Peyer's patch (tissue), 4 donors: ENCODE measurements at regions not wholly inside any gene's neighbourhood (a gene's known extent, or its start where the extent isn't known, plus 50 kb on each side); places are given as distances from the start of the nearest gene placed in this dataset.
"Not testable (repeated sequence)": the region's sequence is repeated elsewhere in the genome, so short reads cannot be mapped to it uniquely, and the experiment has no call there.

Experiments used
- DNase-seq, 3 donors: peaks; one replicate each; pipeline ENCODE4 v3.0.0-alpha.2; 2017 to 2019
- H3K27ac ChIP-seq, 4 donors: fragments of 200-600 bp; sonication (generic); one replicate each; pipeline ENCODE4 v1.5.1; 2016 to 2019
- H3K27me3 ChIP-seq, 2 donors: fragments of 200-600 bp; sonication (generic); one replicate each; pipeline ENCODE4 v1.5.1; 2019
- H3K36me3 ChIP-seq, 3 donors: fragments of 200-600 bp; sonication (generic); one replicate each; pipeline ENCODE4 v1.5.1; 2016 to 2019
- H3K4me1 ChIP-seq, 4 donors: fragments of 200-600 bp; sonication (generic); one replicate each; pipeline ENCODE4 v1.5.1; 2016 to 2019
- H3K4me3 ChIP-seq, 4 donors: fragments of 200-600 bp; sonication (generic); 1 replicate in 3 of 4; 2 replicates in 1 of 4; pipeline ENCODE4 v1.5.1; 2016 to 2019; ENCODE audit warnings: mild to moderate bottlenecking in 1 of 4
- H3K9me3 ChIP-seq, 4 donors: fragments of 200-600 bp; sonication (generic); one replicate each; pipeline ENCODE4 v1.5.1; 2016 to 2019; ENCODE audit warnings: mild to moderate bottlenecking in 1 of 4
- POLR2A ChIP-seq, 2 donors: fragments of 450-650 bp; IDR thresholded peaks; one replicate each; pipeline ENCODE4 v1.5.1; 2017; ENCODE audit warnings: antibody characterized with exemption in 2 of 2, mild to moderate bottlenecking in 2 of 2, moderate library complexity in 2 of 2
- TF ChIP-seq, protein P1 (sequence below), 6 experiments: fragments of 450-650 bp in 4 of 6; fragments of 200-600 bp in 2 of 6; sonication (generic) in 1 of 6; IDR thresholded peaks; one replicate each; pipeline ENCODE4 v1.5.1; 2017 to 2019; ENCODE audit warnings: antibody characterized with exemption in 6 of 6, mild to moderate bottlenecking in 3 of 6, moderate library complexity in 1 of 6

DNA sequence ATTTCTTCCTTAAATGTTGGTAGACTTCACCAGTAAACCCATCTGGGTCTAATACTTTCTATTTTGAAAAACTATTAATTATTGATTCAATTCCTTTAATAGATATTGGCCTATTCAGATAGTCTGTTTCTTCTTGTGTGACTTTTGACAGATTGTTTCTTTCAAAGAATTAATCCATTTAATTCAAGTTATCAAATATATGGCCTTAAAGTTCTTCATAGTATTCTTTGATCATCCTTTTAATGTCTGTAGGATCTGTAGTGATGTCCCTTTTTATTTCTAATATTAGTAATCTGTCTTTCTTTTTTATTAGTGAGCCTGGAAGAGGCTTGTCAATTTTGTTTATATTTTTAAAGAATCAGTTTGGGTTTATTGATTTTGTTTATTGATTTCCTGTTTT is 190.0 kb downstream of the SLC38A4 start:
- Histone ChIP-seq H3K9me3 (no peaks in the 10 kb centered on the region), H3K4me3 (no peak overlapping the region), H3K4me1 (no peaks in the 10 kb centered on the region), H3K27me3 (no peaks in the 10 kb centered on the region), H3K27ac (no peak overlapping the region), H3K36me3 (no peaks in the 10 kb centered on the region)
- TF ChIP-seq POLR2A (IDR thresholded peaks at IDR 0.05), result no peak
- TF ChIP-seq, protein P1, sequence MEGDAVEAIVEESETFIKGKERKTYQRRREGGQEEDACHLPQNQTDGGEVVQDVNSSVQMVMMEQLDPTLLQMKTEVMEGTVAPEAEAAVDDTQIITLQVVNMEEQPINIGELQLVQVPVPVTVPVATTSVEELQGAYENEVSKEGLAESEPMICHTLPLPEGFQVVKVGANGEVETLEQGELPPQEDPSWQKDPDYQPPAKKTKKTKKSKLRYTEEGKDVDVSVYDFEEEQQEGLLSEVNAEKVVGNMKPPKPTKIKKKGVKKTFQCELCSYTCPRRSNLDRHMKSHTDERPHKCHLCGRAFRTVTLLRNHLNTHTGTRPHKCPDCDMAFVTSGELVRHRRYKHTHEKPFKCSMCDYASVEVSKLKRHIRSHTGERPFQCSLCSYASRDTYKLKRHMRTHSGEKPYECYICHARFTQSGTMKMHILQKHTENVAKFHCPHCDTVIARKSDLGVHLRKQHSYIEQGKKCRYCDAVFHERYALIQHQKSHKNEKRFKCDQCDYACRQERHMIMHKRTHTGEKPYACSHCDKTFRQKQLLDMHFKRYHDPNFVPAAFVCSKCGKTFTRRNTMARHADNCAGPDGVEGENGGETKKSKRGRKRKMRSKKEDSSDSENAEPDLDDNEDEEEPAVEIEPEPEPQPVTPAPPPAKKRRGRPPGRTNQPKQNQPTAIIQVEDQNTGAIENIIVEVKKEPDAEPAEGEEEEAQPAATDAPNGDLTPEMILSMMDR (IDR thresholded peaks at IDR 0.05), result no peak
- DNase-seq, result no peak

DNA sequence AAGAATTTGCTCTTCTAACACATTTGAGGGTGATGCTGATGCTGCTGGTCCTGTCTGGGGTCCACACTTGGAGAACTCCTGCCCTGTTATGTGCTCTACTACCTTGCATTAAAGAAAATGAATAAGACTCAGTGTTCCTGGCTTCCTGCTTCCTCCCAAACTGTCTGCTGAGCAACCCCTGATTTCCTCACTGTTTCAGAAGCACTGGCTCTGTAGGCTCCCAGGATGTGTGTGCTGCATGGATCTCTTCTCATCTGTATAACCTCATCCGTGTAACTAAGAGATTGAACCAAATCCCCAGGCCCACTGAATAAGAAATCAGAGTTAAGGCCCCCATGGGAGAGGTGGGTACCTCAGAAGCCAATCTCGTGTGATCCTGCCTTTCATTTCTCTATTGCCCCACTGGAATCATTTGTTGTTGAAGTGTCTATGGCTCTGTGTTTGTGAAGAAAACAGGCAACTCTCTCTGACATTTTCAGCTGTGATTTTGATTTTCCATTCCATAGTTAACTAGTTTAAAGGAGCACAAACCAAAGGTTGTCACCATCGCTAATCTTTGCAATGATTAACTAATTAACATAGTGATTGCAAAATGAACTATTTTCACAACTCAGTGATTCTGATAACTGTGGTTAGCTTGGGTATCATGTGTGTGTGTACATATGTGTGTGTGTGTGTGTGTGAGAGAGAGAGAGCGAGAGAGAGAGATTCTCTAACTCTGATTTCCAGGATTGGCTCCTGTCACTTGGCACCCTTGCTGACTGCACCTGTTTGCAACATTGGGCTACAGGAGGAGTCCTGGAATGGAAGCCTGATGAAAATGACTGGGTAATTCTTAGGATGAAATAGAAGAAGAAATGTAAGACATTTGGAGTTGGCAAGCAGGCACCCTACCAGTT is 196.2 kb downstream of the SLC38A4 start:
- H3K27ac ChIP-seq, result no peak overlapping the region

DNA sequence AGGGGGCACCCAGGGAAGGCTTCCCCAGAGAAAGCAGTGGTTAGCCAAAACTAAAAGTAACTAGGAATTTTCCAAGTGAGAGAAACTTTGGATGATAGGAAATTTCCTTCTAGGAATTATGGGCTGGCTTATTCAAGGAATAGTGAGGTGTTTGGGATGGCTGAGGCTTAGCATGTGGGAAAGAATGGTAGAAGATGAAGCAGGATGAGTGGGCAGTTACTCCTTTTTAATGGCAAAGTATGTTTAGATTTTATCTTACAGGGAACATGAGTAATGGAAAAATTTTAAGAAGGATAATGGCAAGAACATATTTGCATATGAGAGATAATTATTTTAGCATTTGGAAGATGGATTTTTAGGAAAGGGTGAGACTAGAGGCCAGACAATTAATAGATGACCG is 197.6 kb downstream of the SLC38A4 start:
- H3K9me3 ChIP-seq, result no peaks in the 10 kb centered on the region
- TF ChIP-seq, protein P1 (IDR thresholded peaks at IDR 0.05), result no peak
- TF ChIP-seq POLR2A (IDR thresholded peaks at IDR 0.05), result no peak
- no peaks in the 10 kb centered on the region for H3K4me1 ChIP-seq
- no peaks in the 10 kb centered on the region for H3K27me3 ChIP-seq
- no peaks in the 10 kb centered on the region for H3K36me3 ChIP-seq
- H3K27ac ChIP-seq, result no peak overlapping the region
- DNase-seq, result no peak
- H3K4me3 ChIP-seq, result no peak overlapping the region

More for the DNA sequence above, 196.2 kb downstream of the SLC38A4 start:
- no peak for DNase-seq
- Histone ChIP-seq H3K27me3 (no peaks in the 10 kb centered on the region), H3K4me1 (no peaks in the 10 kb centered on the region), H3K9me3 (no peaks in the 10 kb centered on the region), H3K36me3 (no peaks in the 10 kb centered on the region), H3K4me3 (no peak overlapping the region)
- TF ChIP-seq, protein P1 (IDR thresholded peaks at IDR 0.05), result no peak
- TF ChIP-seq POLR2A (IDR thresholded peaks at IDR 0.05), result no peak

DNA sequence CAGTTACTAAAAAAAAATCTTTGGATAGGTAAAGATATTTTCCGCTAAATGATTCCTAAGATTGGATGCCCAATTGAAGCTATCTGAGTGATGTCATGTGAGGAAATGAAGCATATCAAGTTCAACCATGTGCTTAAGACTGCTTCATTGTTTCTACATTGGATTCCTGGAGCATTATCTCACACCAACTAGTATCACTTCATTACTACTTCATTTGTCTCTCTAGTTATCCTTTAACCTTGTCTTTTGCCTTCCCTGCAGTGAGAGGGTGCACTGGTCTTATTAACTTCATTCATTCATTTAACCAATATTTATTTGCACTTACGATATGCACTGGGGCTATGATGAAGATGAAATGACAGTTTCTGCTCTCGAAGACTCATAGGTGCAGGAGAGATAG is 198.1 kb downstream of the SLC38A4 start:
- H3K9me3 ChIP-seq, result no peaks in the 10 kb centered on the region
- no peak overlapping the region for H3K4me3 ChIP-seq
- no peaks in the 10 kb centered on the region for H3K36me3 ChIP-seq
- H3K27me3 ChIP-seq, result no peaks in the 10 kb centered on the region
- no peak for DNase-seq
- TF ChIP-seq, protein P1 (IDR thresholded peaks at IDR 0.05), result no peak
- TF ChIP-seq POLR2A (IDR thresholded peaks at IDR 0.05), result no peak
- no peak overlapping the region for H3K27ac ChIP-seq
- H3K4me1 ChIP-seq, result no peaks in the 10 kb centered on the region

DNA sequence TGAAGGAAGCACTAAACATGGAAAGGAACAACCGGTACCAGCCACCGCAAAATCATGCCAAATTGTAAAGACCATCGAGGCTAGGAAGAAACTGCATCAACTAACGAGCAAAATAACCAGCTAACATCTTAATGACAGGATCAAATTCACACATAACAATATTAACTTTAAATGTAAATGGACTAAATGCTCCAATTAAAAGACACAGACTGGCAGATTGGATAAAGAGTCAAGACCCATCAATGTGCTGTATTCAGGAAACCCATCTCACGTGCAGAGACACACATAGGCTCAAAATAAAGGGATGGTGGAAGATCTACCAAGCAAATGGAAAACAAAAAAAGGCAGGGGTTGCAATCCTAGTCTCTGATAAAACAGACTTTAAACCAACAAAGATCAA is 206.3 kb downstream of the SLC38A4 start:
- not testable (repeated sequence) for DNase-seq, H3K27me3 ChIP-seq, H3K27ac ChIP-seq, H3K4me3 ChIP-seq, H3K36me3 ChIP-seq, H3K9me3 ChIP-seq, H3K4me1 ChIP-seq

DNA sequence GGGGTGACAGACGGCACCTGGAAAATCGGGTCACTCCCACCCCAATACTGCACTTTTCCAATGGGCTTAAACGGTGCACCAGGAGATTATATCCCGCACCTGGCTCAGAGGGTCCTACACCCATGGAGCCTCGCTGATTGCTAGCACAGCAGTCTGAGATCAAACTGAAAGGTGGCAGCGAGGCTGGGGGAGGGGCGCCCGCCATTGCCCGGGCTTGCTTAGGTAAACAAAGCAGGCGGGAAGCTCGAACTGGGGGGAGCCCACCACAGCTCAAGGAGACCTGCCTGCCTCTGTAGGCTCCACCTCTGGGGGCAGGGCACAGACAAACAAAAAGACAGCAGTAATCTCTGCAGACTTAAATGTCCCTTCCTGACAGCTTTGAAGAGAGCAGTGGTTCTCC is 208.1 kb downstream of the SLC38A4 start:
- H3K27ac ChIP-seq, result peak overlapping the region in 1 of 4 donors; percentile 48
- not testable (repeated sequence) for H3K36me3 ChIP-seq, DNase-seq, H3K27me3 ChIP-seq, H3K4me1 ChIP-seq, H3K9me3 ChIP-seq, H3K4me3 ChIP-seq
